ENCODE measurements at regions not wholly inside any gene's neighbourhood (a gene's known extent, or its start where the extent isn't known, plus 50 kb on each side); places are given as distances from the start of the nearest gene placed in this dataset.
"Not testable (repeated sequence)": the region's sequence is repeated elsewhere in the genome, so short reads cannot be mapped to it uniquely, and the experiment has no call there.

GRCh38 chr4:67333664-67334063, 211.6 kb downstream of the CENPC start:
- TF ChIP-seq POLR2A (IDR thresholded peaks at IDR 0.05; ENCODE audit: low read depth, low read length), result no peak
- no peak for TF ChIP-seq PAX5 (IDR thresholded peaks at IDR 0.05; ENCODE audit: insufficient read depth, low read length, severe bottlenecking)
- no peak for TF ChIP-seq TAF1 (IDR thresholded peaks at IDR 0.05; ENCODE audit: low read depth, low read length)
- TF ChIP-seq POU2F2 (IDR thresholded peaks at IDR 0.05; ENCODE audit: low read depth, low read length), result no peak
- DNase-seq (ENCODE audit: insufficient read length, low spot score) (no peak), FAIRE-seq (no peak)

- no peak for TF ChIP-seq PAX5 (IDR thresholded peaks at IDR 0.05; ENCODE audit: insufficient read depth, low read length, severe bottlenecking)
- no peak for TF ChIP-seq POLR2A (IDR thresholded peaks at IDR 0.05; ENCODE audit: low read depth, low read length)
- no peak for TF ChIP-seq TAF1 (IDR thresholded peaks at IDR 0.05; ENCODE audit: low read depth, low read length)
- TF ChIP-seq POLR2AphosphoS5 (IDR thresholded peaks at IDR 0.05; ENCODE audit: low read depth, low read length), result no peak
- TF ChIP-seq SPI1 (IDR thresholded peaks at IDR 0.05; ENCODE audit: low read depth, low read length), result no peak
- no peak for TF ChIP-seq POU2F2 (IDR thresholded peaks at IDR 0.05; ENCODE audit: low read depth, low read length)
- DNase-seq (ENCODE audit: insufficient read length, low spot score), result no peak
- FAIRE-seq, result peak; percentile 51
Measured at GRCh38 chr4:67332627-67333026, 212.7 kb downstream of the CENPC start.

- FAIRE-seq (no peak), DNase-seq (ENCODE audit: insufficient read length, low spot score) (no peak)
- TF ChIP-seq SPI1 (IDR thresholded peaks at IDR 0.05; ENCODE audit: low read depth, low read length) (no peak), POU2F2 (IDR thresholded peaks at IDR 0.05; ENCODE audit: low read depth, low read length) (no peak), POLR2AphosphoS5 (IDR thresholded peaks at IDR 0.05; ENCODE audit: low read depth, low read length) (no peak), TAF1 (IDR thresholded peaks at IDR 0.05; ENCODE audit: low read depth, low read length) (no peak), PAX5 (IDR thresholded peaks at IDR 0.05; ENCODE audit: insufficient read depth, low read length, severe bottlenecking) (no peak), POLR2A (IDR thresholded peaks at IDR 0.05; ENCODE audit: low read depth, low read length) (no peak)
Measured at GRCh38 chr4:67328393-67328792, 216.9 kb downstream of the CENPC start.

GRCh38 chr4:67328018-67328278, 217.4 kb downstream of the CENPC start:
- DNase-seq (ENCODE audit: insufficient read length, low spot score), result no peak
- no peak for FAIRE-seq
- TF ChIP-seq PAX5 (IDR thresholded peaks at IDR 0.05; ENCODE audit: insufficient read depth, low read length, severe bottlenecking) (no peak), SPI1 (IDR thresholded peaks at IDR 0.05; ENCODE audit: low read depth, low read length) (no peak), POLR2AphosphoS5 (IDR thresholded peaks at IDR 0.05; ENCODE audit: low read depth, low read length) (no peak), TAF1 (IDR thresholded peaks at IDR 0.05; ENCODE audit: low read depth, low read length) (no peak), POU2F2 (IDR thresholded peaks at IDR 0.05; ENCODE audit: low read depth, low read length) (no peak), POLR2A (IDR thresholded peaks at IDR 0.05; ENCODE audit: low read depth, low read length) (no peak)

GRCh38 chr4:67327245-67328017, 217.9 kb downstream of the CENPC start:
- peak; percentile 37 for DNase-seq (ENCODE audit: insufficient read length, low spot score)
- TF ChIP-seq POLR2A (IDR thresholded peaks at IDR 0.05; ENCODE audit: low read depth, low read length), result no peak
- TF ChIP-seq SPI1 (IDR thresholded peaks at IDR 0.05; ENCODE audit: low read depth, low read length), result no peak
- no peak for TF ChIP-seq POU2F2 (IDR thresholded peaks at IDR 0.05; ENCODE audit: low read depth, low read length)
- no peak for TF ChIP-seq PAX5 (IDR thresholded peaks at IDR 0.05; ENCODE audit: insufficient read depth, low read length, severe bottlenecking)
- no peak for TF ChIP-seq POLR2AphosphoS5 (IDR thresholded peaks at IDR 0.05; ENCODE audit: low read depth, low read length)
- no peak for TF ChIP-seq TAF1 (IDR thresholded peaks at IDR 0.05; ENCODE audit: low read depth, low read length)
- FAIRE-seq, result peak; percentile 78

- FAIRE-seq (no peak), DNase-seq (ENCODE audit: insufficient read length, low spot score) (no peak)
- TF ChIP-seq POLR2A (IDR thresholded peaks at IDR 0.05; ENCODE audit: low read depth, low read length) (no peak), SPI1 (IDR thresholded peaks at IDR 0.05; ENCODE audit: low read depth, low read length) (no peak), POU2F2 (IDR thresholded peaks at IDR 0.05; ENCODE audit: low read depth, low read length) (no peak), POLR2AphosphoS5 (IDR thresholded peaks at IDR 0.05; ENCODE audit: low read depth, low read length) (no peak), PAX5 (IDR thresholded peaks at IDR 0.05; ENCODE audit: insufficient read depth, low read length, severe bottlenecking) (no peak), TAF1 (IDR thresholded peaks at IDR 0.05; ENCODE audit: low read depth, low read length) (no peak)
Measured at GRCh38 chr4:67325791-67326190, 219.5 kb downstream of the CENPC start.

- FAIRE-seq, result no peak
- DNase-seq (ENCODE audit: insufficient read length, low spot score), result no peak
- no peak for TF ChIP-seq PAX5 (IDR thresholded peaks at IDR 0.05; ENCODE audit: insufficient read depth, low read length, severe bottlenecking)
- no peak for TF ChIP-seq SPI1 (IDR thresholded peaks at IDR 0.05; ENCODE audit: low read depth, low read length)
- TF ChIP-seq POU2F2 (IDR thresholded peaks at IDR 0.05; ENCODE audit: low read depth, low read length), result no peak
- no peak for TF ChIP-seq POLR2A (IDR thresholded peaks at IDR 0.05; ENCODE audit: low read depth, low read length)
- TF ChIP-seq TAF1 (IDR thresholded peaks at IDR 0.05; ENCODE audit: low read depth, low read length), result no peak
- TF ChIP-seq POLR2AphosphoS5 (IDR thresholded peaks at IDR 0.05; ENCODE audit: low read depth, low read length), result no peak
Measured at GRCh38 chr4:67320645-67321044, 224.7 kb downstream of the CENPC start.

- not testable (repeated sequence) for FAIRE-seq; DNase-seq (ENCODE audit: insufficient read length, low spot score)
Measured at GRCh38 chr4:67319607-67320006, 225.7 kb downstream of the CENPC start.

GRCh38 chr4:67300497-67301185, 244.7 kb downstream of the CENPC start:
- not testable (repeated sequence) for FAIRE-seq

GRCh38 chr4:67292636-67293035, 252.7 kb downstream of the CENPC start:
- FAIRE-seq, result no peak
- TF ChIP-seq POLR2A (IDR thresholded peaks at IDR 0.05; ENCODE audit: low read depth, low read length) (no peak), POLR2AphosphoS5 (IDR thresholded peaks at IDR 0.05; ENCODE audit: low read depth, low read length) (no peak), PAX5 (IDR thresholded peaks at IDR 0.05; ENCODE audit: insufficient read depth, low read length, severe bottlenecking) (no peak)
- DNase-seq (ENCODE audit: insufficient read length, low spot score), result no peak

More at GRCh38 chr4:67300497-67301185, 244.7 kb downstream of the CENPC start:
- not testable (repeated sequence) for DNase-seq (ENCODE audit: insufficient read length, low spot score)
